ENCODE measurements at regions not wholly inside any gene's neighbourhood (a gene's known extent, or its start where the extent isn't known, plus 50 kb on each side); places are given as distances from the start of the nearest gene placed in this dataset.

DNA sequence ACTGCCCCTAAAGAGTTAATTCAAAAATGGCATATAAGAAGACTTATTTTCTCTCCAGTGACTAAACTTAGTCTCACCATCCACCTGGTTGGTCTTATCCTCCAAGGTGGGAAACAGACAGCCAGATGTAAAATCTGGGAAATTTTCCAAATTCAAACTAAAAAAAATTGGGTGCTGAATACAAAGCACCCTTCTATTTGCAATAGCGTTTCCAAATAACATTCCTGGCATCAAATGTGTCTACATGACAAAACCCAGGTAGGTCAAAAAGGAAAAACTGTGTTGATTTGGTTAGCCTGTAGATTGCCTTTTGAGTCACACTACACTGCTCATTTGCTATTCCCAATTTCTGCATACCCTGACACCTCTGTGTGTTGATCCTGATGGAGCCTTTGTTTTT lies 252.2 kb downstream of the NR2F1-AS1 start:
- no peaks in the 10 kb centered on the region for H3K36me3 ChIP-seq
- no peak for DNase-seq

DNA sequence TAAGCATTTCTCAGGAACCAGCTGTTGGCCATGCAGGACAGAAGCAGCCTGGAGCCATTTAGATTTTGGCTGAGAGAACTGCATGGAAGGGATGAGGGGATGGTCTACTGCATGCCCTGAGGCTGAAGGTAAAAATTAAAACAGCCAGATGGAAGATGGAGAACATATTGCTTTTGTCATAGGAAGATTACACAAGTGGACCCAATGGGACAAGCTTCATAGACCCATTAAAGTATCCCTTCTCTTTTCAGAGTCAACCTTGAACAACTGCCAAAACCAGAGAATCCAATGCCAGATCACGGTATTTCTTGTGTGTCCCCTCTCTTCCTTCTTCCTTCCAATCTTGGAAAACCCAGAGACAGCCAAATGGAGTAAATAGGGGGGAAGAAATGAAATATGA lies 253.4 kb downstream of the NR2F1-AS1 start:
- Histone ChIP-seq H3K36me3 (no peaks in the 10 kb centered on the region), H3K9me3 (no peaks in the 10 kb centered on the region), H3K27me3 (no peaks in the 10 kb centered on the region), H3K4me3 (no peak overlapping the region)
- no peak for DNase-seq

More for the DNA sequence above, 252.2 kb downstream of the NR2F1-AS1 start:
- Histone ChIP-seq H3K9me3 (no peaks in the 10 kb centered on the region), H3K27me3 (no peaks in the 10 kb centered on the region), H3K4me3 (no peak overlapping the region)

DNA sequence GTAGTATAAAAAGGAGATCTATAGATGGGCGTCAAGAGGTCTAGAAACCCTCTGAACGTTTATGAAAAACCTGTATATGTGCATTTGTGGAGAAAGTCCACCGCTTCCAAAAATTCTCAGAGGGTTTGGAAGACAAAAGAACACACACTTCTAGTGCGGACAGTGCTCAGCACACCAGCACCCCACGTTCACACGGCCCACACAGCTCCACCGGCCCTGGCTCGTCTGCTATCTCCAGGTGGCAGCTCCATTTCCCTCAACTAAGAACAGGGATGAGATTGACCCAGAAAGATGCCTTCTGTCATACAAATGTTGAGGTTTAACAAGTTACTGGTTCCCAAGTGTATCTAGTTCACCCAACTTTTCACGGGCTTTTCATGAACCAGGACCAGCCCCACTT lies 255.1 kb downstream of the NR2F1-AS1 start:
- no peak overlapping the region for H3K4me3 ChIP-seq
- no peak for DNase-seq
- H3K27me3 ChIP-seq = no peaks in the 10 kb centered on the region
- H3K36me3 ChIP-seq = no peaks in the 10 kb centered on the region
- no peaks in the 10 kb centered on the region for H3K9me3 ChIP-seq

DNA sequence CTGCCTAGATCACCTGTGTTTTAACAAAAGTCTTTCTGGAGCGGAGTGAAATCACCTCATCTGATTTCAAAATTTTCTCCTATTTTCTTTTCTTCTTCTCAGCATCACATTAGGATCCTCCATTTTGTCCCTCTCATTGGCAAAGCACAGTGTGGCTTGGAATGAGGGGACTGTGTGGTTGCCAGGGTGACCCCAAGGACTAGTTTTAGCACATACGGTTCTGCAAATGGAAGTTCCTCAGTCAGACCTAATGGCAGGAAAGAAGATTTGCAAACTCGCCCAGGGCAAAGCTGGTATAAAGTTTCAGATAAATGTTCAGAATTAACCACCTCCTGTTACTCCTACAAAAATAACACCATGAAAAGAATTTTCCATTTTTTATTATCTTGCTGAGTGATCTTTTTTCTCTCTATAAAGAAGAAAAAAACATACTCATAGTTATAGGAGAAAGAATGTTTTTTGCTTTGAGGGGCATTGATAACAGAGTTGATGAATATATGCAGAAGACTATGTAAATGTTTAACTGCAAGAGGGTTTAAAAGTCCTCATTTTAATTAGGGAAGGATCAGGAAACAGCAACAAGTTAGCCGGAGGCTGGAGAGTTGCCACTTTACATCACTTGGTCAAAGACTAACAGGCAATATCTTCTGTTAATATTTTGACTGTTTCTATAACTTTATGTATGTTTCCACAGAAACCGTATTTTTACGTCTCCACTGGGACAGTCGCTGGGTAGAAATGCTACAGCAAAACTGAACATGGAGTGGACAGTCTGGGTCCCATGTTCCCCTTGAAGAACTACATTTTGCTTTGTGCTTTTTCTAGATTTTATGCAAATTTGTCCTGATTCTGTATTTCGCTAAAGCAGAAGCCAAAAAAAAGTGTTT lies 257.8 kb downstream of the NR2F1-AS1 start:
- Histone ChIP-seq H3K36me3 (no peaks in the 10 kb centered on the region), H3K9me3 (no peaks in the 10 kb centered on the region), H3K27me3 (no peaks in the 10 kb centered on the region), H3K4me3 (no peak overlapping the region)
- no peak for DNase-seq

DNA sequence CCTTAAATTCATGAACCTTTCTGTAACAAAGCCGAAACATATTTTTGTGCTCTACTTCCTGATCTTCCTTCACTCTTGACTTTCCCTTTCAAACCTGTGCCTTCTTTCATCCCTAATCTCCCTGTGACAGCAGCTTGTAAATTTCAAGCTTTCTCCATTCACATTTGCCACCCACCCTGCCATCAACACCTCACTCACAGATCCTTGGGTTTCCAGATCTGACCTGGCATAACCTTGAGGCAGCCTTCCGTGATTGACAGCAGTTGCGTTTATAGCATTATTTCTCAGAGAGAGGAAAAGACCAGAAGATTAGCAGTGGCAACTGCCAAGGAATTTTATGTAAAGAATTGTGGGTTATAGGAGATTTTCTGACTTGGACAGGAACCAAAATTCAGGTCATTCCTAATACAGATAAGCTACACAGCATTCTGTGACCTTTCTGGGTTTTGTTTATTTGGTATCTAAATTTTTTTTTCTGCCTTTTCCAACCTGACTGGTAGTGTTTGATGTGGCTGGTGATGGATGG lies 260.0 kb downstream of the NR2F1-AS1 start:
- Histone ChIP-seq H3K36me3 (no peaks in the 10 kb centered on the region), H3K9me3 (no peaks in the 10 kb centered on the region), H3K27me3 (no peaks in the 10 kb centered on the region), H3K4me3 (no peak overlapping the region)
- no peak for DNase-seq

DNA sequence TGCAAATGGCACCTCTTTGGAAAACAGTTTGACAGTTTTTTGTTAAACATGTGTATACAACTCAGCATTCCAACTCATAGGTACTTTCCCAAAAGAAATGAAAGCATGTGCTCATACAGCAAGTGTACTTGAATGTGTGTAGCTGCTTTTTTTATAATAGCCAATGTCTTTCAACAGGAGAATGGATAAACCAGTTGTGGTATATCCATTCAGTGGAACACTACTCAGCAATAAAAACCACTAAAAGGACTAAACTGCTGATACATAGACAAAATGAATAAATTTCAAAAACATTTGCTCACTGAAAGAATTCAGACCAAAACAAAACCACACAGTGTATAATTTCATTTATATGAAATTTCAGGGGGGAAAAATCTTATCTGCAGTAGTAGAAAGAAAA lies 267.3 kb downstream of the NR2F1-AS1 start:
- H3K36me3 ChIP-seq = no peaks in the 10 kb centered on the region
- peaks cover 2% of the 10 kb centered on the region for H3K9me3 ChIP-seq
- no peak for DNase-seq
- no peak overlapping the region for H3K4me3 ChIP-seq
- H3K27me3 ChIP-seq = no peaks in the 10 kb centered on the region

DNA sequence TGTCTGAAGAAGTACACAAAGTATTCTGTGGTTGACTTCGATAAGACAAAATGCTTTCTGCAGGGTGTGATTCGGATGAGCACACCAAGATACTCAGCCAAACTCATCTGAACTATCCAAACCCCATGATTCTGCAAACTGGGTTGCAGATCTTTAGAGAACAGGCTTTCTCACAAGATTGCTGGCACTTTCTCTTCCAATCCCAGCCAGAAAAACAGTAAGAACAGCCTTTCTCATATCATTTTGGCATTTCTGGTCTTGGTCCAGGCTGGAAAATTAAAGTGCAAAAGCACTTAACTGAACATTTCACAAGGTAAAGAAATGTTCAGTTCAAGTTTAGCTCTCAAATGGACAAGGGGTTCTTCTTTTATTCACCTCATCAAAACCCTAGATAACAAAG lies 269.1 kb downstream of the NR2F1-AS1 start:
- H3K9me3 ChIP-seq = peaks cover 2% of the 10 kb centered on the region
- peak; percentile 4 for DNase-seq
- H3K36me3 ChIP-seq = no peaks in the 10 kb centered on the region
- H3K27me3 ChIP-seq = no peaks in the 10 kb centered on the region
- H3K4me3 ChIP-seq = no peak overlapping the region

DNA sequence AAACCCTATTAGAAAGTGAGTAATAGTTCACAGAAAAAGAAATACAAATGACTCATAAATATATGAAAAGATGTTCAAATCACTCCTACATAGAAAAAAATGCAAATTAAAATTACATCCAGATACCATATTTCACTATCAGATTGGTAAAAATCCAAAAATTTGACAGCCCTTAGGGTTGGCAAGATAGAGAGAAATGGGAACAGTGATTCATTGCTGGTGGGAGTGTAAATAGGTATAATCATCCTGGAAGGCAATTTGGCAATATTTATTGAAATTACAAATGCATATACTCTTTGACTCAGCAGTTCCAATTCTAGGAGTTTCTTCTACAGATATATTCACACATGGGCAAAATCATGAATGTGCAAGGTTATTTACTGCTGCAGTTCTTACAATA lies 273.5 kb downstream of the NR2F1-AS1 start:
- no peaks in the 10 kb centered on the region for H3K27me3 ChIP-seq
- DNase-seq = no peak
- H3K9me3 ChIP-seq = peaks cover 2% of the 10 kb centered on the region; the same call in 1 of the 2 replicates
- no peaks in the 10 kb centered on the region for H3K36me3 ChIP-seq
- H3K4me3 ChIP-seq = no peak overlapping the region

DNA sequence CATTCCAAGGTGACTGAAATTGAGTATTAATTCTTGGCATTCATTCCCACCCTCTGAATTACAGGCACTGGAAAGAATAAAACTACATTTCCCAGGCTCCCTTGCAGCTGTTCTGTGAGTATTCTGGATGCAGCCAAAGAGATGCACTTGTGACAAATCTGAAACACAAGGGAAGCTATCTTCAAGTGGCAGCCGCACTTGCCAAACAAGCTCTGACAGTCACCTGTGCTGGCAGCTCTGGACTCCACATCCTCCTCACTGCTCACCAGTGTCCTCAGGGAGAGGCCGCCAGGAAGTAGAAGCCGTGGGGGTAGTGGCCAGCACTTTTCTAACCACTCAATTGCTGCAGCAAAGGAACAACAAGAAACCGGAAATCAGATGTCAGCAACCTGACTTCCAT lies 275.0 kb downstream of the NR2F1-AS1 start:
- DNase-seq = no peak
- Histone ChIP-seq H3K4me3 (no peak overlapping the region), H3K27me3 (no peaks in the 10 kb centered on the region), H3K9me3 (peaks cover 2% of the 10 kb centered on the region; the same call in 1 of the 2 replicates), H3K36me3 (no peaks in the 10 kb centered on the region)

DNA sequence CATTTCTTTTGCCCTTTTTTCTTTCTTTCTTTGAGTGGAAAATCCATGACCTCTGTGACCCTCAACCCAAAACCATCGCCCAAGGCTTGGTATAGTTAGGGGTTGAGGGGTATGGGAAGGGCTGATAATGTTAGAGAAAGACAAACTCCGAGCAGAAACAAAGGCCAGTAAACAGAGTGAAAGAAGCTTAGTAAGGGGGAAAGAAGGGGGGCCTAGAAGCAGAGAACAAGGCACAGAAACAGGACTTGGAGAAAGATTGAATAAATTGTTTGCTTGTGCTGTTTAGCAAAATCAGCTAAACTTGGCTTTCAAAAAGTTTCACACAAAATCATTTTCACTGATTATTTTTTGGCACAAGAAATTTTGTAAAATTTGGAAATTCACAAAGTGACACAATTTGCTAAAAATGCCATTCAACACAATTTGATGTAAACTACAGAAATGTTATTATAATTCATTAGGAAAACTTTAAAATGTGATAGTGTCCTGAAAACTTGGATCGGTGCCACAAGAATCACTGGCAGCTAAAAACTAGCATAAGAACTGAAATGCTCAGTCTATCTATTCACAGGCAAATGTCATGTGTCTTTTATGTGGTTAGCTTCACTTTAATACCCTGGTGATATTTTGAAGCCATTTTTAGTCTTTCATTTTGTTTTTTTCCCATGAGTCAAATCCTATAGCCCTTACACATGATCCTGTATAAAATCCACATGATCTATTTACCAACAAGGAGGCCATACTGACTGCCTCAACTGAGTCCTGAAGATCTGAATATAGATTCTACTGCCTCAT lies 276.4 kb downstream of the NR2F1-AS1 start:
- no peak for DNase-seq
- H3K9me3 ChIP-seq = no peaks in the 10 kb centered on the region; the same call in 1 of the 2 replicates
- no peaks in the 10 kb centered on the region for H3K27me3 ChIP-seq
- H3K36me3 ChIP-seq = no peaks in the 10 kb centered on the region
- no peak overlapping the region for H3K4me3 ChIP-seq

DNA sequence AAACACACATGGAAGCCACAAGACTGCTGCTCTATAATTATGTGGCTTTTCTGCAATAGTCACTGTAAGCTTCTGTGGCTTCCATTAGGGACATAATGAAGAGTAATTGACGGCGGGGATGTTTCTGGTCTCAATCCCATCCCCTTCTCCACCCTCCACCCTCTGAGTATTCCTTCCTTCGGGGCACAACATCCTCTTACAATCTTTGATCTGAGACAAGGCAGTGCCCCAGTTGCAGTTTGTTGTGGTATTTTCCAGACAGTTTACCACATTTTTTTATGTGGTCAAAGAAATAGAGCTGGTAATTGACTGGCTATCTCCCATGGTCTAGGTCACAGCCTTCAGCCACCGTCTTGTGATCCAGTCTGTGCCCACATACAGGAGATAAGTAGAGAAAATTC lies 277.7 kb downstream of the NR2F1-AS1 start:
- H3K9me3 ChIP-seq = no peaks in the 10 kb centered on the region
- no peaks in the 10 kb centered on the region for H3K27me3 ChIP-seq
- no peak for DNase-seq
- no peak overlapping the region for H3K4me3 ChIP-seq
- H3K36me3 ChIP-seq = no peaks in the 10 kb centered on the region

DNA sequence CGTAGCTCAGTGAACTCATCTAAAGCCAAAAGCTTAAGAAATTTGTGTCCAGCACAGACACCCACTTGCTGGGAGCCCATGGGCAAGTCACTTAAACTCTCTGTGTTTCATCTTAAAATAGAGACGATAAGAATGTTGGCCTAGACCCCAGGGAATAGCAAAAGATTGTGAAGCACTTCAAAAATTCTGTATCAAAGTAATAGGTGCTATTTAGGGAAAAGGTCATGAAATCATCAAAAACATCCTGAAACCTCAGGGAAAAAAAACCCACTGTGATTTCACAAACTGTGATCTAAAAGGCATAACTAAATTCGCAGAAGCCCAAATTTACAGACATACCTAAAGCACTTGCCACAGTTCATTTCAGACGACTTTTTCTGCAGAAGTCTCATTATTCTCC lies 278.3 kb downstream of the NR2F1-AS1 start:
- no peak overlapping the region for H3K4me3 ChIP-seq
- no peak for DNase-seq
- H3K9me3 ChIP-seq = no peaks in the 10 kb centered on the region
- no peaks in the 10 kb centered on the region for H3K27me3 ChIP-seq
- H3K36me3 ChIP-seq = no peaks in the 10 kb centered on the region

DNA sequence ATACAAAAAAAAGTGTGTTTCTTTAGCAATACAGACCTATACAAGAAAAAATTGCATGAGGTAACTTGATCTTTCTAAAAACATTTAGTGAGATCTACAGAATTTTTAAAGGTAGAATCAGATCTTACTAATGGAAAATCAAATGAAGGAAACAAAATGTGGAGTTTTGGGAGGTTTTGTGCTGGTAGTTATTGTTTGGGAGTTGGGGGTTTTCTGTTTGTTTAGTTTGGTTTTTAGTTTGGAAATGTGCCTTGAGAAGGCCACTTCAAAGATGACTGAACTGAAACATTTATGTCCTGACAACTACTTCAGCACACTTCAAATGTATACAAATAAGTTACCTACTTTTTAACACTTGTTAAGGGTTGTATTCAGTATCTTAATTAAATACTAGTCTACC lies 280.1 kb downstream of the NR2F1-AS1 start:
- DNase-seq = no peak
- H3K9me3 ChIP-seq = no peaks in the 10 kb centered on the region
- no peaks in the 10 kb centered on the region for H3K36me3 ChIP-seq
- no peaks in the 10 kb centered on the region for H3K27me3 ChIP-seq
- no peak overlapping the region for H3K4me3 ChIP-seq

DNA sequence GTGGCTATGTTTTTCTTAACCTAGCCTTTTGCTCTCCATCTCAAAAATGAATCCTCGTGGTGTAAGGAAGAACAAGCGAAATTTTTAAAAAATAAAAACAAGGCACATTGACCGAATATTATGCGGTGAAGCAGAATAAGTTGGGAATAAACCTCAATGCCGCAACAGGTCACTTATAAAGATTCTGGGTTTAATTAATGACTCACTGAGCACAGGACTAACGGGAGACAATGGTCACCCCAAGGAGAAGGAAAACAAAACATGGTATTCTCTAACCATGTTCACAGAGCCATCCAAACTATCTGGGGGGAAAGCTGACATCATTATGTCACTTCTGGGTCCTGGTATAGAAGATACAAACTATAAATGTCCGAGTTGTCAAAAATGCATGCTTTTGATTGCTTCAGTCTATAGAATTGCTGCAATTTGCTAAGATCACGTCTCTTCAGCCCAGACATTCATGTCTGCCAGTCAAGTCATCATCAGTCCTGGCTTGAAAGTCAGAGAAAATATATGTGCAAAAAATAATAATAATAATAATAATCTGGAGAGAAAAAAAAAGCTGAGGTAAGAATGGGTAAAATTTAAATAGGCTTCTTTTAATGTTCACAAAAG lies 280.6 kb downstream of the NR2F1-AS1 start:
- Histone ChIP-seq H3K9me3 (no peaks in the 10 kb centered on the region), H3K4me3 (no peak overlapping the region), H3K36me3 (no peaks in the 10 kb centered on the region), H3K27me3 (no peaks in the 10 kb centered on the region)
- DNase-seq = no peak

DNA sequence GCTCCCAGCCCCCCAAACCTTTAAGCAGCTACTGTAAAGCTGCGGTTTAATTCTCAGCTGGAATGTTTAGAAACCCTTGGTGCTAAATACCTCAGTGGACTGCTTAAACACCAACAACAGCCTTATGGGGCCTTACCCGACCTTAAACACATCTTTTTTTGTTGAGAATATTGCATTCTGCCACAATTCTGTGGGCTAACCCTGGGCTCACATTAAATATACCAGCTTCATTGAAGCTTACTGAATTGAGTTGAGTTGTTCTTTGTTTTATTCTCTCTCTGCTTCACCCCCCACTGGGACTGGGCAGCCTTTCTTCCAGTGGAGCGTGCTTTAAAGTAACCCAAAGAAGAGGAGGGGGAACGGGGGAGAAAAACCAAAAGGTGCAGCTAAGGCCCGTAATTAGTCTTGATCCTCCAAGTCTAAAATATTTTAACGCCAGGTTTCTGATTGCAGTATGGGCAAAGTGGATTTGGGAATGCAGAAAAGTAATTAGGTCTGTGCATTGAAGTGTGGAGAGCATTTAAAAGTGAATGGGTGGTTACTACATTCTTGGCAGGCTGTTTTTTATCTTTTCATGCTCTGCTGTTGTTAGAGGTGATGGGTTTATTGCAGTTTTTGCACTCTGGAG lies 281.2 kb downstream of the NR2F1-AS1 start:
- Histone ChIP-seq H3K4me3 (no peak overlapping the region), H3K27me3 (no peaks in the 10 kb centered on the region), H3K36me3 (no peaks in the 10 kb centered on the region), H3K9me3 (no peaks in the 10 kb centered on the region)
- DNase-seq = peak; percentile 13

DNA sequence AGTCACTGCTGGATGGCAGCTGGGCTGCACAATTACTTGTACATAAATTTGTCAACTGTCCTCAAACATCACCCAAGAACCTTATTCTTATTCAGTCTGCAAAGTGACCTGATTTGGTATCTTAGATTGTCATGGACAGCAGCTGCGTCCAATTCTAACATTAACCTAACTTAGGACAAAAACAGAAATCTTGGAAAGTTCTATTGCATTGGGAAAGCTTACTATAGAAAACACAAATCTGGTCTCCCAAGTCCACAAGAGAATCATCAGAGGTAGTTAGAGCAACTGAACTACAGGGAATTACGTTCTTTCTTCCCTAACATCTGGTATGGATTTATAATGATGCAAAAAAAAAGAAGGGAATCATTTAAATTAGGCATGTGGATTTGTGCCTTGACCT lies 283.9 kb downstream of the NR2F1-AS1 start:
- Histone ChIP-seq H3K4me3 (no peak overlapping the region), H3K9me3 (no peaks in the 10 kb centered on the region), H3K27me3 (no peaks in the 10 kb centered on the region), H3K36me3 (no peaks in the 10 kb centered on the region)
- no peak for DNase-seq

DNA sequence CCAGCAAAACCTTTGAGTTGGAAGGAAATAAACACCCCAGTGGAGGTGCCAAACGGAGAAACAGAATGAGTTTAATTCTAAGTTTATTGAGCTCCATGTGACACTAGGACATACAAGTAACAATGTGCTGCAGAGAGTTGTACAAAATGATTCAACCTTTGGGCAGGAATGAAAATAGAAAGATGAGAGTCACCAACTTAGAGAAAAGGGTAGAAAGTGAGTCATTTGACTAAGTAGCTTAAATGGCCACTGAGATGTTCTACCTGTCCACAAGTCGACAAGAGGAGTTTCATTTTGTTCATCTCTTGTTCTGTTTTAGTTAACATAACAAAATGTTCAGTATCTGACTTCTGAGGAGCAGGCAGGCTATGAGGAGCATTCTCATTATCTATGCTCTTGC lies 284.7 kb downstream of the NR2F1-AS1 start:
- DNase-seq = no peak
- Histone ChIP-seq H3K9me3 (no peaks in the 10 kb centered on the region), H3K27me3 (no peaks in the 10 kb centered on the region), H3K36me3 (no peaks in the 10 kb centered on the region), H3K4me3 (no peak overlapping the region)
